ENCODE measurements at regions not wholly inside any gene's neighbourhood (a gene's known extent, or its start where the extent isn't known, plus 50 kb on each side); places are given as distances from the start of the nearest gene placed in this dataset.

- no peaks in the 10 kb centered on the region for H3K27me3 ChIP-seq
- DNase-seq: no peak
- WGBS, 2 donors: 36 to 49% methylated on average over 5 of the region's 5 CpGs
- TF ChIP-seq CTCF (IDR thresholded peaks at IDR 0.05) (no peak), POLR2A (IDR thresholded peaks at IDR 0.05) (no peak)
- no peaks in the 10 kb centered on the region for H3K9me3 ChIP-seq
- intact Hi-C loops (cut with DNase I): no loop called here
- no peaks in the 10 kb centered on the region for H3K4me1 ChIP-seq
- H3K36me3 ChIP-seq: no peaks in the 10 kb centered on the region
- no peak overlapping the region for H3K27ac ChIP-seq
- H3K4me3 ChIP-seq: no peak overlapping the region
Measured at GRCh38 chr7:54253036-54253373, 289.2 kb upstream of the VSTM2A start.

DNA sequence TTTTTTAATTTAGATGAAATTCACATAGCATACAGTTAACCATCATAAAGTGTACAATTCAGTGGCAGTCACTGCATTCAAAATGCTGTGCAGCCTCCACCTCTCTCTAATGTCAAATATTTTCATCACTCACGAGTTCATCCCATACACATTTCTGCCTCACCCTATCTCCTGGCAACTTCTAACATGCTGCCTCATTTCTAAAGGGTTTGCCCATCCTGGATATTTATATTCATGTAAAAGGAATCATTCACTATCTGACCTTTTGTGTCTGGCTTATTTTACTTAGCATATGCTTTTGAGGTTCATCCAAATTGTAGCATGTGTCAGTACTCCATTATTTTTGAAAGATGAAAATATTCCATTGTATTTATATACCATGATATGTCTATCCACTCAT lies 286.9 kb upstream of the VSTM2A start:
- DNase-seq: no peak
- Histone ChIP-seq H3K4me1 (no peaks in the 10 kb centered on the region), H3K36me3 (no peaks in the 10 kb centered on the region), H3K9me3 (peaks cover 0 to 4% (median 0%) of the 10 kb centered on the region in 3 donors), H3K4me3 (no peak overlapping the region), H3K27ac (no peak overlapping the region), H3K27me3 (no peaks in the 10 kb centered on the region)
- WGBS, 2 donors: 27 to 41% methylated on average over 1 of the region's 1 CpG
- intact Hi-C loops (cut with DNase I): no loop called here
- TF ChIP-seq CTCF (IDR thresholded peaks at IDR 0.05): no peak
- no peak for TF ChIP-seq POLR2A (IDR thresholded peaks at IDR 0.05)

DNA sequence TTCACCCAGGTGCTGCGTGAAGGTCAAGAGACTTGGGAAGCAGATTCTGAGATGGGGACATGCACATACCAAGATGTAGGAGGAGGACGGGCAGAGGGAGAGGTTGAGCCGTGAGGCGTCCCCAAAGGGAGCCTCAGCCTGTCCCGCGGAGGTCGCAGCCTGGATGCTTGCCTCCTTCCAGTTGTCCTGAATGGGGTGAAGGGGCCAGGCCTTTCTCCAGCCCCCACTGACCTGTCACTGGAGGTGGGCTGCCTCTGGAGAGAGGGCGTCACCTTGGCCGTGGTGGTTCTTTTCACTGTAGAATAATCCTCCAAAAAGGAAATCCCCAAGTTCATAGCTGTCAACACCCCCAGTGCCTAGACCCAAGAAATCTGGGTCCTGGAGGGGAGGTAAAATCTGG lies 283.0 kb upstream of the VSTM2A start:
- DNase-seq: no peak
- Histone ChIP-seq H3K27me3 (no peaks in the 10 kb centered on the region), H3K4me3 (no peak overlapping the region), H3K27ac (no peak overlapping the region), H3K9me3 (peaks cover 0 to 5% (median 4%) of the 10 kb centered on the region in 3 donors), H3K36me3 (no peaks in the 10 kb centered on the region), H3K4me1 (no peaks in the 10 kb centered on the region)
- TF ChIP-seq POLR2A (IDR thresholded peaks at IDR 0.05): no peak
- TF ChIP-seq CTCF (IDR thresholded peaks at IDR 0.05): no peak
- WGBS, 2 donors: 95 to 97% methylated on average over 5 to 8 of the region's 9 CpGs
- intact Hi-C loops (cut with DNase I): no loop called here

DNA sequence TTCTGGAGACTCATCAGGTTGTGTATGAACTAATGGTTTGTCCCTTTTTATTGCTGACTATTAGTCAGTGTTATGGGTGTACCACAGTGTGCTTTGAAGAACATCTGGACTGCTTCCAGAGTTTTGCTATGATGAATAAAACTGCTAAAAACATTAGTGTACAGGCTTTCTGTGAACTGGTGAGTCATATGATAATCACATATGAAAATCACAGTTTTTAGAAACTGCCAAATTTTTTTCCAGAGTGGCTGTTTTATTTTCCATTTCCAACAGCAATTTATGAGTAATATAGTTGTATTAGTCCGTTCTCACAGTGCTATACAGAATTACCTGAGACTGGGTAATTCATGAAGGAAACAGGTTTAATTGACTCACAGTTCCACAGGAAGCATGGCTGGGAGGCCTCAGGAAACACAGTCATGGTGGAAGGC lies 281.2 kb upstream of the VSTM2A start:
- TF ChIP-seq POLR2A (IDR thresholded peaks at IDR 0.05) (no peak), CTCF (IDR thresholded peaks at IDR 0.05) (no peak)
- Histone ChIP-seq H3K27ac (no peak overlapping the region), H3K4me3 (no peak overlapping the region), H3K27me3 (no peaks in the 10 kb centered on the region), H3K36me3 (no peaks in the 10 kb centered on the region), H3K4me1 (no peaks in the 10 kb centered on the region), H3K9me3 (peaks cover 0 to 5% (median 4%) of the 10 kb centered on the region in 3 donors)
- 6 to 33% methylated on average over 1 of the region's 1 CpG for WGBS, 2 donors
- intact Hi-C loops (cut with DNase I): no loop called here
- no peak for DNase-seq

- H3K9me3 ChIP-seq: peaks cover 0 to 15% (median 5%) of the 10 kb centered on the region in 3 donors
- intact Hi-C loops (cut with DNase I): no loop called here
- no peaks in the 10 kb centered on the region for H3K27me3 ChIP-seq
- WGBS, 2 donors: 15 to 31% methylated on average over 1 of the region's 1 CpG
- no peaks in the 10 kb centered on the region for H3K4me1 ChIP-seq
- H3K27ac ChIP-seq: no peak overlapping the region
- H3K36me3 ChIP-seq: no peaks in the 10 kb centered on the region
- no peak overlapping the region for H3K4me3 ChIP-seq
- no peak for DNase-seq
- TF ChIP-seq POLR2A (IDR thresholded peaks at IDR 0.05) (no peak), CTCF (IDR thresholded peaks at IDR 0.05) (no peak)
Measured at GRCh38 chr7:54278847-54279246, 263.3 kb upstream of the VSTM2A start.
